Neural cell (in vitro differentiated cells): ENCODE measurements at regions not wholly inside any gene's neighbourhood (a gene's known extent, or its start where the extent isn't known, plus 50 kb on each side); places are given as distances from the start of the nearest gene placed in this dataset.

Experiments
- H2AFZ ChIP-seq: fragments of 200-600, 300-800 bp; sonication (generic), shearing (Covaris generic); 2 replicates; pipeline ENCODE4 v1.6.0; 2014; ENCODE audit warnings: low read depth, mild to moderate bottlenecking, antibody characterized with exemption, low read length, moderate library complexity
- H3F3A ChIP-seq: fragments of 200-600 bp; shearing (Covaris generic); 2 replicates; pipeline ENCODE4 v1.6.1; 2016; ENCODE audit warnings: mild to moderate bottlenecking, moderate library complexity, mixed read lengths, antibody characterized with exemption, low read length; ENCODE audit not compliant: insufficient read depth, poor library complexity, severe bottlenecking
- H3K27ac ChIP-seq: fragments of 200-600, 300-800 bp; sonication (generic), shearing (Covaris generic); 2 replicates; pipeline ENCODE4 v1.5.1; 2014; ENCODE audit warnings: mild to moderate bottlenecking, low read length, moderate library complexity
- H3K27me3 ChIP-seq: fragments of 300-800, 200-600 bp; sonication (generic), shearing (Covaris generic); 2 replicates; pipeline ENCODE4 v1.6.0; 2014; ENCODE audit warnings: mild to moderate bottlenecking, low read depth, low read length, moderate library complexity; ENCODE audit not compliant: insufficient read depth
- H3K36me3 ChIP-seq: fragments of 300-800, 200-600 bp; sonication (generic), shearing (Covaris generic); 2 replicates; pipeline ENCODE4 v1.5.1; 2014; ENCODE audit warnings: mild to moderate bottlenecking, antibody characterized with exemption, low read length, moderate library complexity; ENCODE audit not compliant: insufficient read depth
- H3K4me2 ChIP-seq: fragments of 300-800, 200-600 bp; sonication (generic), shearing (Covaris generic); 2 replicates; pipeline ENCODE4 v1.6.0; 2014; ENCODE audit warnings: mild to moderate bottlenecking, low read length
- H3K4me3 ChIP-seq: fragments of 300-800, 200-600 bp; sonication (generic), shearing (Covaris generic); 2 replicates; pipeline ENCODE4 v1.5.1; 2014; ENCODE audit warnings: mild to moderate bottlenecking, low read length, moderate library complexity
- H3K79me2 ChIP-seq: fragments of 200-600 bp; shearing (Covaris generic); replicated peaks from 2 replicates; pipeline ENCODE4 v1.6.0; 2014; ENCODE audit warnings: mild to moderate bottlenecking, low read length, moderate library complexity; ENCODE audit not compliant: insufficient read depth
- H3K9ac ChIP-seq: fragments of 300-800, 200-600 bp; sonication (generic), shearing (Covaris generic); 2 replicates; pipeline ENCODE4 v1.6.1; 2016; ENCODE audit warnings: mild to moderate bottlenecking, low read length, mixed read lengths
- H3K9me2 ChIP-seq: fragments of 200-600 bp; shearing (Covaris generic); 2 replicates; pipeline ENCODE4 v1.6.1; 2016; ENCODE audit warnings: mild to moderate bottlenecking, low read length, mixed read lengths; ENCODE audit not compliant: insufficient read depth
- H3K9me3 ChIP-seq: fragments of 200-600, 300-800 bp; sonication (generic), shearing (Covaris generic); 2 replicates; pipeline ENCODE4 v1.6.1; 2016; ENCODE audit warnings: mild to moderate bottlenecking, mixed run types, low read length, moderate library complexity, mixed read lengths
- H4K20me1 ChIP-seq: fragments of 200-600 bp; shearing (Covaris generic); 2 replicates; pipeline ENCODE4 v1.6.1; 2016; ENCODE audit warnings: mild to moderate bottlenecking, mixed run types; ENCODE audit not compliant: insufficient read depth
- EP300 ChIP-seq: fragments of 450-650 bp; conservative IDR thresholded peaks from 2 replicates; pipeline ENCODE4 v1.6.1; 2014; ENCODE audit warnings: antibody characterized with exemption, mild to moderate bottlenecking, moderate library complexity; ENCODE audit not compliant: poor library complexity, severe bottlenecking
- EZH2 ChIP-seq: fragments of 200-600, 300-800 bp; shearing (Covaris generic), sonication (generic); IDR thresholded peaks from 2 replicates; pipeline ENCODE4 v1.6.1; 2014; ENCODE audit warnings: antibody characterized with exemption, low read length, borderline replicate concordance, mild to moderate bottlenecking; ENCODE audit not compliant: insufficient read depth, poor library complexity, severe bottlenecking
- MXI1 ChIP-seq: fragments of 450-650 bp; conservative IDR thresholded peaks from 2 replicates; pipeline ENCODE4 v1.6.1; 2014; ENCODE audit warnings: antibody characterized with exemption, mild to moderate bottlenecking; ENCODE audit not compliant: poor library complexity, severe bottlenecking
- POLR2AphosphoS5 ChIP-seq: IDR thresholded peaks from 2 replicates; pipeline ENCODE4 v1.6.1; 2012
- RAD21 ChIP-seq: fragments of 450-650 bp; conservative IDR thresholded peaks from 2 replicates; pipeline ENCODE4 v1.6.1; 2014; ENCODE audit warnings: antibody characterized with exemption, mild to moderate bottlenecking, moderate library complexity
- SMC3 ChIP-seq: fragments of 450-650 bp; conservative IDR thresholded peaks from 2 replicates; pipeline ENCODE4 v1.6.1; 2014; ENCODE audit warnings: antibody characterized with exemption, mild to moderate bottlenecking, moderate library complexity; ENCODE audit not compliant: poor library complexity
- TAF1 ChIP-seq: IDR thresholded peaks from 2 replicates; pipeline ENCODE4 v1.6.1; 2012; ENCODE audit warnings: low read depth
- TF ChIP-seq, protein P1 (sequence below): fragments of 450-650 bp; IDR thresholded peaks from 2 replicates; pipeline ENCODE4 v1.5.1; 2014; ENCODE audit warnings: antibody characterized with exemption, mild to moderate bottlenecking, moderate library complexity; ENCODE audit not compliant: poor library complexity, severe bottlenecking
- TF ChIP-seq, protein P2 (sequence below): IDR thresholded peaks from 2 replicates; pipeline ENCODE4 v1.6.1; 2012; ENCODE audit warnings: borderline replicate concordance

DNA sequence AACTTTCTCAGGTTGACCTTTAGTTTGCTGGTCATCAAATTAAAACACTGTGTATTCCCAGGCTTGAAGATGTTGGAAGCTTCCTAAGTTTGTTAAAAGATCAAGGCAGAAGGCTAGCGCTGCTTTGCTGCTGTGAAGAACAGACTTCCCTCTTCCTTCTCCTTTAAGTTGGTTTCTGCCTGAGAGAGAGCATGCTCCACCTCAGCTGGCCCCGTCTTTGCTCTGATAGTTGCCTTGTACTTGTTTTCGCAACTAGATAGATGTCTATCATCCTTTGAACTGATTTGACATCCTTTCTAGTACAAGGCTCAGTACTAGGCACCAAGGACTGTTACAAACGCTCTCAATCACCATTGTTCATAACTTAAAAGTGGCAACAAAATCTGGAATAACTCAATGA is 177.8 kb upstream of the MKLN1 start:
- Histone ChIP-seq H3K9ac (no peak overlapping the region), H2AFZ (no peak overlapping the region), H3K79me2 (no peaks in the 10 kb centered on the region), H3K4me3 (no peak overlapping the region), H3F3A (no peaks in the 10 kb centered on the region), H3K9me2 (no peaks in the 10 kb centered on the region), H3K4me2 (no peak overlapping the region), H3K36me3 (no peaks in the 10 kb centered on the region), H3K9me3 (no peaks in the 10 kb centered on the region), H3K27me3 (no peaks in the 10 kb centered on the region), H3K27ac (no peak overlapping the region), H4K20me1 (no peaks in the 10 kb centered on the region)
- TF ChIP-seq EP300 (no peak), MXI1 (no peak)

DNA sequence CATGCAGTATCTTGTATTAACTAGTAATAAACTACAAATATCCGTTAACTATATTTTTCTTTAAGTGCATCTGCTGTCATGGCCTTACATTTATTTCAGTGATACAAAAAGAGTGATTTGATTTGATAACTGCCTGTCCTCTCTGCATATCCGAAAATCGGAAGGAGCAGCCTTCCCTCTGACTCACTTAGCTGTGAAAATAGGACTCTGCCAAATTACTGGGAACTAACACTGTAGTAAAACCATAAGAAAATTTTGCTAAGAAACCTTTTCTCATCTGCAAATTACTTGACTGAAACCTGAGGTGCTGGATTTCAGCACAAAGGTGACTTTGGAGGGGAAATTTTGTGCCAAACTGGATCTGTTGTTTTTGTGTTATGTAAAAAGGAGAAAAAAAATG is 176.6 kb upstream of the MKLN1 start:
- no peak overlapping the region for H3K9ac ChIP-seq
- no peak overlapping the region for H3K4me2 ChIP-seq
- H3K9me3 ChIP-seq = no peaks in the 10 kb centered on the region
- H3K9me2 ChIP-seq = no peaks in the 10 kb centered on the region
- TF ChIP-seq, protein P1, sequence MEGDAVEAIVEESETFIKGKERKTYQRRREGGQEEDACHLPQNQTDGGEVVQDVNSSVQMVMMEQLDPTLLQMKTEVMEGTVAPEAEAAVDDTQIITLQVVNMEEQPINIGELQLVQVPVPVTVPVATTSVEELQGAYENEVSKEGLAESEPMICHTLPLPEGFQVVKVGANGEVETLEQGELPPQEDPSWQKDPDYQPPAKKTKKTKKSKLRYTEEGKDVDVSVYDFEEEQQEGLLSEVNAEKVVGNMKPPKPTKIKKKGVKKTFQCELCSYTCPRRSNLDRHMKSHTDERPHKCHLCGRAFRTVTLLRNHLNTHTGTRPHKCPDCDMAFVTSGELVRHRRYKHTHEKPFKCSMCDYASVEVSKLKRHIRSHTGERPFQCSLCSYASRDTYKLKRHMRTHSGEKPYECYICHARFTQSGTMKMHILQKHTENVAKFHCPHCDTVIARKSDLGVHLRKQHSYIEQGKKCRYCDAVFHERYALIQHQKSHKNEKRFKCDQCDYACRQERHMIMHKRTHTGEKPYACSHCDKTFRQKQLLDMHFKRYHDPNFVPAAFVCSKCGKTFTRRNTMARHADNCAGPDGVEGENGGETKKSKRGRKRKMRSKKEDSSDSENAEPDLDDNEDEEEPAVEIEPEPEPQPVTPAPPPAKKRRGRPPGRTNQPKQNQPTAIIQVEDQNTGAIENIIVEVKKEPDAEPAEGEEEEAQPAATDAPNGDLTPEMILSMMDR = no peak
- no peak for TF ChIP-seq MXI1
- no peaks in the 10 kb centered on the region for H3K36me3 ChIP-seq
- H3K79me2 ChIP-seq = no peaks in the 10 kb centered on the region
- no peaks in the 10 kb centered on the region for H3F3A ChIP-seq
- no peak overlapping the region for H3K27ac ChIP-seq
- H3K27me3 ChIP-seq = no peaks in the 10 kb centered on the region
- H3K4me3 ChIP-seq = no peak overlapping the region
- no peak overlapping the region for H2AFZ ChIP-seq
- H4K20me1 ChIP-seq = no peaks in the 10 kb centered on the region

DNA sequence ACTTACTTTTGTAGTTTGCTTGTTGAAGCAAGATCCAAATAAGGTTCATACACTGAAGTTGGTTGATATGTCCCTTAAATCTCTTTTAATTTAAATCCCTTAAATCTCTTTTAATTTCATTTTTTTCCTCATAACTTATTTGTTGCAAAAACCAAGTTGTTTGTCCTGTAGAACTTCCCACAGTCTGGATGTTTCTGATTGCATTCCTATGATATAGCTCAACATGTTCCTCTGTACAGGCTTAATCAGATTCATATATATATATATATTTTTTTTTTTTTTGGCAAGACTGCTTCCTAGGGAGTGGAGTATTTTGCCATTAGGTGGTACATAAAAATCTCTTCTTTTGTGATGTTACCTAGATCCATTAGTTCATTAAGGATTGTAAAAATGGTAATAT is 174.9 kb upstream of the MKLN1 start:
- Histone ChIP-seq H3K9ac (no peak overlapping the region), H3K79me2 (no peaks in the 10 kb centered on the region), H3K36me3 (no peaks in the 10 kb centered on the region), H2AFZ (no peak overlapping the region), H3F3A (no peaks in the 10 kb centered on the region), H3K9me2 (no peaks in the 10 kb centered on the region), H3K9me3 (no peaks in the 10 kb centered on the region), H4K20me1 (no peaks in the 10 kb centered on the region), H3K4me2 (no peak overlapping the region), H3K27ac (no peak overlapping the region), H3K4me3 (no peak overlapping the region), H3K27me3 (no peaks in the 10 kb centered on the region)
- TF ChIP-seq RAD21 (no peak), EZH2 (no peak), SMC3 (no peak), TAF1 (no peak), EP300 (no peak), POLR2AphosphoS5 (no peak), MXI1 (no peak)
- TF ChIP-seq, protein P2, sequence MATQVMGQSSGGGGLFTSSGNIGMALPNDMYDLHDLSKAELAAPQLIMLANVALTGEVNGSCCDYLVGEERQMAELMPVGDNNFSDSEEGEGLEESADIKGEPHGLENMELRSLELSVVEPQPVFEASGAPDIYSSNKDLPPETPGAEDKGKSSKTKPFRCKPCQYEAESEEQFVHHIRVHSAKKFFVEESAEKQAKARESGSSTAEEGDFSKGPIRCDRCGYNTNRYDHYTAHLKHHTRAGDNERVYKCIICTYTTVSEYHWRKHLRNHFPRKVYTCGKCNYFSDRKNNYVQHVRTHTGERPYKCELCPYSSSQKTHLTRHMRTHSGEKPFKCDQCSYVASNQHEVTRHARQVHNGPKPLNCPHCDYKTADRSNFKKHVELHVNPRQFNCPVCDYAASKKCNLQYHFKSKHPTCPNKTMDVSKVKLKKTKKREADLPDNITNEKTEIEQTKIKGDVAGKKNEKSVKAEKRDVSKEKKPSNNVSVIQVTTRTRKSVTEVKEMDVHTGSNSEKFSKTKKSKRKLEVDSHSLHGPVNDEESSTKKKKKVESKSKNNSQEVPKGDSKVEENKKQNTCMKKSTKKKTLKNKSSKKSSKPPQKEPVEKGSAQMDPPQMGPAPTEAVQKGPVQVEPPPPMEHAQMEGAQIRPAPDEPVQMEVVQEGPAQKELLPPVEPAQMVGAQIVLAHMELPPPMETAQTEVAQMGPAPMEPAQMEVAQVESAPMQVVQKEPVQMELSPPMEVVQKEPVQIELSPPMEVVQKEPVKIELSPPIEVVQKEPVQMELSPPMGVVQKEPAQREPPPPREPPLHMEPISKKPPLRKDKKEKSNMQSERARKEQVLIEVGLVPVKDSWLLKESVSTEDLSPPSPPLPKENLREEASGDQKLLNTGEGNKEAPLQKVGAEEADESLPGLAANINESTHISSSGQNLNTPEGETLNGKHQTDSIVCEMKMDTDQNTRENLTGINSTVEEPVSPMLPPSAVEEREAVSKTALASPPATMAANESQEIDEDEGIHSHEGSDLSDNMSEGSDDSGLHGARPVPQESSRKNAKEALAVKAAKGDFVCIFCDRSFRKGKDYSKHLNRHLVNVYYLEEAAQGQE = no peak
- TF ChIP-seq, protein P1 = no peak
